ENCODE measurements at regions not wholly inside any gene's neighbourhood (a gene's known extent, or its start where the extent isn't known, plus 50 kb on each side); places are given as distances from the start of the nearest gene placed in this dataset.
"Not testable (repeated sequence)": the region's sequence is repeated elsewhere in the genome, so short reads cannot be mapped to it uniquely, and the experiment has no call there.

DNA sequence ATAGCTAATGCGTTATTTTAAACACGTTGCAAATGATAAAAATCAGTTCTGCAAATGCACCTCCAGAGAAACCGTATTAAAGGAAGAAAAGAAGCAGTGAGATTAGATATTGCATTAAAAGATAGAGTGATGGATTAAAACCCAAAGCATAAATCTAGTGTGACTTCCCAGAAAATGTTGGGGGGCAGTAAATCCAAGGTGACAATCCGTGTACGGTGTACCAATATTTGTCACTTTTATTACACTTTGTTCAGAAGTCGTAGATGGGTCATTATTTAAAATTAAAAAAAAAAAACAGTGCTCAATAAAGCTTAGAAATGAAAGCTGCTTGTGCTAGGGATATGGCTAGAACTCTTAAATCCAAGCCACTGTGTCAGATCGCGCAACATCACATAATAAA lies 106.4 kb downstream of the TMEM130 start:
- Histone ChIP-seq H3K4me2 (ENCODE audit: low read length) (no peak overlapping the region), H3K9ac (ENCODE audit: low read length) (no peak overlapping the region), H3K27ac (ENCODE audit: low read depth, low read length) (no peak overlapping the region), H2AFZ (ENCODE audit: low read depth, low read length, poor library complexity, severe bottlenecking) (no peak overlapping the region), H3K9me2 (ENCODE audit: insufficient read depth) (no peaks in the 10 kb centered on the region), H3K4me3 (replicated peaks in 1 of 2; ENCODE audit: low read depth in 1 of 2, low read length in 2 of 2) (no peak overlapping the region), H3K36me3 (ENCODE audit: control insufficient read depth in 1 of 2, insufficient read depth in 2 of 2, low read length in 2 of 2) (no peaks in the 10 kb centered on the region), H4K20me1 (ENCODE audit: insufficient read depth) (no peaks in the 10 kb centered on the region), H3K27me3 (ENCODE audit: insufficient read depth, low read length) (no peaks in the 10 kb centered on the region), H3K79me2 (ENCODE audit: insufficient read depth, low read length) (no peaks in the 10 kb centered on the region), H3K4me1 (ENCODE audit: control insufficient read depth in 1 of 2, insufficient read depth in 2 of 2, low read length in 2 of 2) (no peaks in the 10 kb centered on the region), H3K9me3 (ENCODE audit: control insufficient read depth in 1 of 2, insufficient read depth in 1 of 2, low read depth in 1 of 2, low read length in 2 of 2) (peaks cover 0 to 4% of the 10 kb centered on the region in 2 experiments; a peak in 1 of 4 replicates)
- no TSS peak for BruUV-seq (replicated peaks)
- DNase-seq (ENCODE audit: low read depth, low spot score) (no peak), ATAC-seq (no peak)
- ChIA-PET CTCF (interaction anchor here (1.4 kb wide), 1 partner anchor 18 kb away, joined by 3 read pairs; no protein-coding TSS in a partner anchor), RAD21 (ENCODE audit: low non-redundant PET in 1 of 2, low total read pairs in 2 of 2, uncharacterized antibody in 2 of 2, unreplicated experiment in 2 of 2) (no interaction called here), POLR2A (no interaction called here)
- TF ChIP-seq POLR2AphosphoS5 (IDR thresholded peaks at IDR 0.05; ENCODE audit: low read depth, low read length), result no peak
- no peak for TF ChIP-seq RAD21 (IDR thresholded peaks at IDR 0.05; ENCODE audit: low read depth)
- intact Hi-C loops (cut with micrococcal nuclease), result no loop called here

DNA sequence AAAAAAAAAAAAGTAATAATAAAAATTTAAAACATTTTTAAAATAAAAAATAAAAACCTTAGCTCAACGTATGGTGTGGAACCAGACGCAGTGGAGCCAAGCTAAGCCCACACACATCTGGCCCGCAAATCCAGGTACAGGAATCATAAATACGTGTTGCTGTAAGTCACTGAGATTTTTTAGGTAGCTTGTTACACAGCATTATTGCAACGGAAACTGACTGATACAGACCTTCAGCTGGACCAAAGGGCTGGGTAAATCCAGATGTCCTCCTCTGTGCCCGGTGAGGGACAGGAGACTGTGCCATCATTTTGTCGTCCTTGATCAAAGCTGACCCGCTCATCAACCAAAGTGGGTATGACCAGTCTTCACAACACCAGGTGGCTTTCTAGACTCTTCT lies 104.9 kb downstream of the TMEM130 start:
- no peak overlapping the region for H3K4me3 ChIP-seq (replicated peaks in 1 of 2; ENCODE audit: low read depth in 1 of 2, low read length in 2 of 2)
- no TSS peak for BruUV-seq (replicated peaks)
- TF ChIP-seq, protein P1, sequence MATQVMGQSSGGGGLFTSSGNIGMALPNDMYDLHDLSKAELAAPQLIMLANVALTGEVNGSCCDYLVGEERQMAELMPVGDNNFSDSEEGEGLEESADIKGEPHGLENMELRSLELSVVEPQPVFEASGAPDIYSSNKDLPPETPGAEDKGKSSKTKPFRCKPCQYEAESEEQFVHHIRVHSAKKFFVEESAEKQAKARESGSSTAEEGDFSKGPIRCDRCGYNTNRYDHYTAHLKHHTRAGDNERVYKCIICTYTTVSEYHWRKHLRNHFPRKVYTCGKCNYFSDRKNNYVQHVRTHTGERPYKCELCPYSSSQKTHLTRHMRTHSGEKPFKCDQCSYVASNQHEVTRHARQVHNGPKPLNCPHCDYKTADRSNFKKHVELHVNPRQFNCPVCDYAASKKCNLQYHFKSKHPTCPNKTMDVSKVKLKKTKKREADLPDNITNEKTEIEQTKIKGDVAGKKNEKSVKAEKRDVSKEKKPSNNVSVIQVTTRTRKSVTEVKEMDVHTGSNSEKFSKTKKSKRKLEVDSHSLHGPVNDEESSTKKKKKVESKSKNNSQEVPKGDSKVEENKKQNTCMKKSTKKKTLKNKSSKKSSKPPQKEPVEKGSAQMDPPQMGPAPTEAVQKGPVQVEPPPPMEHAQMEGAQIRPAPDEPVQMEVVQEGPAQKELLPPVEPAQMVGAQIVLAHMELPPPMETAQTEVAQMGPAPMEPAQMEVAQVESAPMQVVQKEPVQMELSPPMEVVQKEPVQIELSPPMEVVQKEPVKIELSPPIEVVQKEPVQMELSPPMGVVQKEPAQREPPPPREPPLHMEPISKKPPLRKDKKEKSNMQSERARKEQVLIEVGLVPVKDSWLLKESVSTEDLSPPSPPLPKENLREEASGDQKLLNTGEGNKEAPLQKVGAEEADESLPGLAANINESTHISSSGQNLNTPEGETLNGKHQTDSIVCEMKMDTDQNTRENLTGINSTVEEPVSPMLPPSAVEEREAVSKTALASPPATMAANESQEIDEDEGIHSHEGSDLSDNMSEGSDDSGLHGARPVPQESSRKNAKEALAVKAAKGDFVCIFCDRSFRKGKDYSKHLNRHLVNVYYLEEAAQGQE (IDR thresholded peaks at IDR 0.05; ENCODE audit: low read depth), result no peak
- TF ChIP-seq EGR1 (IDR thresholded peaks at IDR 0.05; ENCODE audit: low read depth) (no peak), EZH2 (IDR thresholded peaks at IDR 0.05) (no peak), ZFX (IDR thresholded peaks at IDR 0.05) (no peak), POLR2AphosphoS5 (IDR thresholded peaks at IDR 0.05; ENCODE audit: low read depth, low read length) (no peak), ZNF274 (IDR thresholded peaks at IDR 0.05; ENCODE audit: low read depth, low read length) (no peak)

DNA sequence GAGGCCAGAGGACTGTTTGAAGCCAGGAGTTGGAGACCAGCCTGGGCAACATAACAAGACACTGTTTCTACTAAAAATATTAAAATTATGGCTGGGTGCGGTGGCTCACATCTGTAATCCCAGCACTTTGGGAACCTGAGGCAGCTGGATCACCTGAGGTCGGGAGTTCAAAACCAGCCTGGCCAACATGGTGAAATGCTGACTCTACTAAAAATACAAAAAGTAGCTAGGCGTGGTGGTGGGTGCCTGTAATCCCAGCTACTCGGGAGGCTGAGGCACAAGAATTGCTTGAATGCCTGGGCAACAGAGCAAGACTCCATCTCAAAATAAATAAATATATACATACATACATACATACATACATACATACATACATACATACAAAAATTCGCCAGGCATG lies 99.7 kb downstream of the TMEM130 start:
- H3K9me3 ChIP-seq (ENCODE audit: control insufficient read depth in 1 of 2, insufficient read depth in 1 of 2, low read depth in 1 of 2, low read length in 2 of 2); ATAC-seq; H3K79me2 ChIP-seq (ENCODE audit: insufficient read depth, low read length); H3K4me3 ChIP-seq (replicated peaks in 1 of 2; ENCODE audit: low read depth in 1 of 2, low read length in 2 of 2); RAD21 ChIA-PET (ENCODE audit: low non-redundant PET in 1 of 2, low total read pairs in 2 of 2, uncharacterized antibody in 2 of 2, unreplicated experiment in 2 of 2); H3K27me3 ChIP-seq (ENCODE audit: insufficient read depth, low read length); H4K20me1 ChIP-seq (ENCODE audit: insufficient read depth); H2AFZ ChIP-seq (ENCODE audit: low read depth, low read length, poor library complexity, severe bottlenecking); CTCF ChIA-PET; intact Hi-C loops (cut with micrococcal nuclease); H3K9ac ChIP-seq (ENCODE audit: low read length); H3K9me2 ChIP-seq (ENCODE audit: insufficient read depth); POLR2A ChIA-PET; H3K36me3 ChIP-seq (ENCODE audit: control insufficient read depth in 1 of 2, insufficient read depth in 2 of 2, low read length in 2 of 2); H3K4me2 ChIP-seq (ENCODE audit: low read length); H3K27ac ChIP-seq (ENCODE audit: low read depth, low read length); H3K4me1 ChIP-seq (ENCODE audit: control insufficient read depth in 1 of 2, insufficient read depth in 2 of 2, low read length in 2 of 2); BruUV-seq (replicated peaks); DNase-seq (ENCODE audit: low read depth, low spot score): not testable (repeated sequence)

More for the DNA sequence above, 104.9 kb downstream of the TMEM130 start:
- H3K9me3 ChIP-seq (ENCODE audit: control insufficient read depth in 1 of 2, insufficient read depth in 1 of 2, low read depth in 1 of 2, low read length in 2 of 2), result no peaks in the 10 kb centered on the region
- ChIA-PET CTCF (interaction anchor here (1.2 kb wide), 1 partner anchor 19 kb away, joined by 5 read pairs; no protein-coding TSS in a partner anchor), POLR2A (no interaction called here), RAD21 (ENCODE audit: low non-redundant PET in 1 of 2, low total read pairs in 2 of 2, uncharacterized antibody in 2 of 2, unreplicated experiment in 2 of 2) (no interaction called here)
- H3K9me2 ChIP-seq (ENCODE audit: insufficient read depth), result no peaks in the 10 kb centered on the region
- no peak overlapping the region for H2AFZ ChIP-seq (ENCODE audit: low read depth, low read length, poor library complexity, severe bottlenecking)
- no peak overlapping the region for H3K9ac ChIP-seq (ENCODE audit: low read length)
- no peaks in the 10 kb centered on the region for H3K79me2 ChIP-seq (ENCODE audit: insufficient read depth, low read length)
- intact Hi-C loops (cut with micrococcal nuclease), result no loop called here
- H3K27me3 ChIP-seq (ENCODE audit: insufficient read depth, low read length), result no peaks in the 10 kb centered on the region
- no peaks in the 10 kb centered on the region for H4K20me1 ChIP-seq (ENCODE audit: insufficient read depth)
- no peak overlapping the region for H3K4me2 ChIP-seq (ENCODE audit: low read length)
- no peaks in the 10 kb centered on the region for H3K36me3 ChIP-seq (ENCODE audit: control insufficient read depth in 1 of 2, insufficient read depth in 2 of 2, low read length in 2 of 2)
- DNase-seq (ENCODE audit: low read depth, low spot score) (no peak), ATAC-seq (no peak)
- H3K4me1 ChIP-seq (ENCODE audit: control insufficient read depth in 1 of 2, insufficient read depth in 2 of 2, low read length in 2 of 2), result no peaks in the 10 kb centered on the region
- no peak overlapping the region for H3K27ac ChIP-seq (ENCODE audit: low read depth, low read length)

Data from HCT116 (cell line).